Subcutaneous abdominal adipose tissue (tissue), 5 donors: ENCODE measurements at regions not wholly inside any gene's neighbourhood (a gene's known extent, or its start where the extent isn't known, plus 50 kb on each side); places are given as distances from the start of the nearest gene placed in this dataset.
"Not testable (repeated sequence)": the region's sequence is repeated elsewhere in the genome, so short reads cannot be mapped to it uniquely, and the experiment has no call there.

Experiments
- H3K27ac ChIP-seq: one replicate; pipeline ENCODE4 v1.7.0; 2013; ENCODE audit warnings: low read depth, mild to moderate bottlenecking, inconsistent platforms, low read length, moderate library complexity
- H3K27me3 ChIP-seq, 5 donors: one replicate each; pipeline ENCODE4 v1.7.0; 2013; ENCODE audit warnings: low read length in 5 of 5, inconsistent platforms in 1 of 5; ENCODE audit not compliant: control insufficient read depth in 5 of 5, insufficient read depth in 4 of 5
- H3K36me3 ChIP-seq, 5 donors: one replicate each; pipeline ENCODE4 v1.7.0; 2013; ENCODE audit warnings: low read length in 5 of 5; ENCODE audit not compliant: control insufficient read depth in 5 of 5, insufficient read depth in 5 of 5
- H3K4me1 ChIP-seq, 5 donors: one replicate each; pipeline ENCODE4 v1.7.0; 2013; ENCODE audit warnings: low read length in 5 of 5, mild to moderate bottlenecking in 3 of 5, moderate library complexity in 1 of 5; ENCODE audit not compliant: control insufficient read depth in 5 of 5, insufficient read depth in 5 of 5
- H3K4me3 ChIP-seq, 5 donors: one replicate each; pipeline ENCODE4 v1.7.0; 2013; ENCODE audit warnings: low read length in 5 of 5, low read depth in 1 of 5
- H3K9ac ChIP-seq, 5 donors: one replicate each; pipeline ENCODE4 v1.7.0; 2013; ENCODE audit warnings: low read length in 5 of 5, mild to moderate bottlenecking in 4 of 5, moderate library complexity in 3 of 5
- H3K9me3 ChIP-seq, 5 donors: one replicate each; pipeline ENCODE4 v1.7.0; 2013; ENCODE audit warnings: low read length in 5 of 5; ENCODE audit not compliant: control insufficient read depth in 5 of 5
- donor health status: healthy.
- donor health status: healthy.
- donor health status: healthy.
- donor health status: healthy.
- donor health status: healthy.

GRCh38 chr17:70752461-70752860, 583.1 kb downstream of the KCNJ2 start:
- H3K4me1 ChIP-seq, H3K27me3 ChIP-seq, H3K27ac ChIP-seq, H3K36me3 ChIP-seq, H3K9ac ChIP-seq, H3K4me3 ChIP-seq, H3K9me3 ChIP-seq: not testable (repeated sequence)

GRCh38 chr17:70752966-70753467, 583.7 kb downstream of the KCNJ2 start:
- Histone ChIP-seq H3K27ac (no peak overlapping the region), H3K4me3 (no peak overlapping the region), H3K27me3 (no peaks in the 10 kb centered on the region), H3K4me1 (no peaks in the 10 kb centered on the region), H3K9me3 (no peaks in the 10 kb centered on the region), H3K36me3 (no peaks in the 10 kb centered on the region), H3K9ac (no peak overlapping the region)

- Histone ChIP-seq H3K27me3 (no peaks in the 10 kb centered on the region), H3K9ac (no peak overlapping the region), H3K9me3 (no peaks in the 10 kb centered on the region), H3K4me3 (no peak overlapping the region), H3K36me3 (no peaks in the 10 kb centered on the region), H3K27ac (no peak overlapping the region), H3K4me1 (no peaks in the 10 kb centered on the region)
These were observed 593.7 kb downstream of the KCNJ2 start for GRCh38 chr17:70763018-70763417.

GRCh38 chr17:70767102-70767701, 597.9 kb downstream of the KCNJ2 start:
- H3K9ac ChIP-seq = no peak overlapping the region

GRCh38 chr17:70769956-70770355, 600.6 kb downstream of the KCNJ2 start:
- no peaks in the 10 kb centered on the region for H3K27me3 ChIP-seq
- H3K9ac ChIP-seq = no peak overlapping the region
- no peak overlapping the region for H3K27ac ChIP-seq
- no peaks in the 10 kb centered on the region for H3K36me3 ChIP-seq
- no peaks in the 10 kb centered on the region for H3K9me3 ChIP-seq
- H3K4me1 ChIP-seq = peaks cover 0 to 6% (median 0%) of the 10 kb centered on the region in 5 donors
- no peak overlapping the region for H3K4me3 ChIP-seq

More at GRCh38 chr17:70767102-70767701, 597.9 kb downstream of the KCNJ2 start:
- H3K4me3 ChIP-seq = no peak overlapping the region
- no peaks in the 10 kb centered on the region for H3K36me3 ChIP-seq
- H3K4me1 ChIP-seq = no peaks in the 10 kb centered on the region
- no peaks in the 10 kb centered on the region for H3K9me3 ChIP-seq
- H3K27me3 ChIP-seq = no peaks in the 10 kb centered on the region
- no peak overlapping the region for H3K27ac ChIP-seq

GRCh38 chr17:70771804-70772386, 602.6 kb downstream of the KCNJ2 start:
- H3K27ac ChIP-seq = no peak overlapping the region
- no peak overlapping the region for H3K9ac ChIP-seq
- peaks cover 0 to 8% (median 0%) of the 10 kb centered on the region in 5 donors for H3K4me1 ChIP-seq
- no peaks in the 10 kb centered on the region for H3K27me3 ChIP-seq
- H3K4me3 ChIP-seq = no peak overlapping the region
- no peaks in the 10 kb centered on the region for H3K36me3 ChIP-seq
- H3K9me3 ChIP-seq = no peaks in the 10 kb centered on the region

GRCh38 chr17:70772761-70773160, 603.4 kb downstream of the KCNJ2 start:
- H3K4me3 ChIP-seq = no peak overlapping the region
- H3K4me1 ChIP-seq = peaks cover 0 to 8% (median 0%) of the 10 kb centered on the region in 5 donors
- H3K9ac ChIP-seq = no peak overlapping the region
- no peaks in the 10 kb centered on the region for H3K27me3 ChIP-seq
- no peak overlapping the region for H3K27ac ChIP-seq
- no peaks in the 10 kb centered on the region for H3K9me3 ChIP-seq
- no peaks in the 10 kb centered on the region for H3K36me3 ChIP-seq

GRCh38 chr17:70773258-70773657, 603.9 kb downstream of the KCNJ2 start:
- Histone ChIP-seq H3K4me1 (peaks cover 0 to 8% (median 0%) of the 10 kb centered on the region in 5 donors), H3K27me3 (no peaks in the 10 kb centered on the region), H3K36me3 (no peaks in the 10 kb centered on the region), H3K9ac (no peak overlapping the region), H3K4me3 (no peak overlapping the region), H3K9me3 (no peaks in the 10 kb centered on the region), H3K27ac (no peak overlapping the region)

- Histone ChIP-seq H3K9ac (no peak overlapping the region), H3K4me3 (no peak overlapping the region), H3K27ac (no peak overlapping the region), H3K9me3 (no peaks in the 10 kb centered on the region), H3K27me3 (no peaks in the 10 kb centered on the region), H3K36me3 (no peaks in the 10 kb centered on the region), H3K4me1 (peaks cover 0 to 8% (median 0%) of the 10 kb centered on the region in 5 donors)
These were observed 605.2 kb downstream of the KCNJ2 start for GRCh38 chr17:70774339-70775117.

- H3K9ac ChIP-seq = no peak overlapping the region
- H3K4me3 ChIP-seq = no peak overlapping the region
- H3K27me3 ChIP-seq = no peaks in the 10 kb centered on the region
- peaks cover 0 to 8% (median 0%) of the 10 kb centered on the region in 5 donors for H3K4me1 ChIP-seq
- H3K36me3 ChIP-seq = no peaks in the 10 kb centered on the region
- H3K9me3 ChIP-seq = no peaks in the 10 kb centered on the region
- no peak overlapping the region for H3K27ac ChIP-seq
These were observed 606.3 kb downstream of the KCNJ2 start for GRCh38 chr17:70775679-70776078.
